Testis (tissue), 2 donors: ENCODE measurements at regions not wholly inside any gene's neighbourhood (a gene's known extent, or its start where the extent isn't known, plus 50 kb on each side); places are given as distances from the start of the nearest gene placed in this dataset.

Source experiments
- POLR2A ChIP-seq: fragments of 450-650 bp; IDR thresholded peaks from one replicate; pipeline ENCODE4 v1.6.1; 2017; ENCODE audit warnings: antibody characterized with exemption, mild to moderate bottlenecking, moderate library complexity
- TF ChIP-seq, protein P1 (sequence below), 3 experiments: fragments of 450-650 bp in 2 of 3; fragments of 200-600 bp in 1 of 3; sonication (generic) in 1 of 3; IDR thresholded peaks; one replicate each; pipeline ENCODE4 v1.5.1; 2016 to 2019; ENCODE audit warnings: antibody characterized with exemption in 3 of 3, mild to moderate bottlenecking in 2 of 3, moderate library complexity in 1 of 3

DNA sequence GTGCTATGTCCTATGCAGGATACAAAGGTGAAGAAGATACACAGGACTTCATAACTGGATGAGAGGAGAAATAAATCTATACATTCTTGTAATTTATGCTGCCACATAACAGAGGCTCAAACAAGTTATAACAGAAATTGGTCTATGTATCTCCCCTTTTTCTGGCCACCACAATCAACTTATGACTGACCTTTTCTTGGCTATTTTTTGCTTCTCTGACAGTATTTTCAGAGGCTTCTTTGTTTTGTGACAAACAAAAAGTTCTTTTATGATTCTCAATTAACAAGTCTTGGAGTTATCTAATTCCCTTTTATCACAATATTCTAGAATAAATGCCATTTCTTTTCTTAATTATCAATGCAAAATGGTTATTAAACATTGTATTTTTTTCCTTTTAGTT, 953.0 kb upstream of the ZWINT start:
- TF ChIP-seq POLR2A, result no peak
- TF ChIP-seq, protein P1, sequence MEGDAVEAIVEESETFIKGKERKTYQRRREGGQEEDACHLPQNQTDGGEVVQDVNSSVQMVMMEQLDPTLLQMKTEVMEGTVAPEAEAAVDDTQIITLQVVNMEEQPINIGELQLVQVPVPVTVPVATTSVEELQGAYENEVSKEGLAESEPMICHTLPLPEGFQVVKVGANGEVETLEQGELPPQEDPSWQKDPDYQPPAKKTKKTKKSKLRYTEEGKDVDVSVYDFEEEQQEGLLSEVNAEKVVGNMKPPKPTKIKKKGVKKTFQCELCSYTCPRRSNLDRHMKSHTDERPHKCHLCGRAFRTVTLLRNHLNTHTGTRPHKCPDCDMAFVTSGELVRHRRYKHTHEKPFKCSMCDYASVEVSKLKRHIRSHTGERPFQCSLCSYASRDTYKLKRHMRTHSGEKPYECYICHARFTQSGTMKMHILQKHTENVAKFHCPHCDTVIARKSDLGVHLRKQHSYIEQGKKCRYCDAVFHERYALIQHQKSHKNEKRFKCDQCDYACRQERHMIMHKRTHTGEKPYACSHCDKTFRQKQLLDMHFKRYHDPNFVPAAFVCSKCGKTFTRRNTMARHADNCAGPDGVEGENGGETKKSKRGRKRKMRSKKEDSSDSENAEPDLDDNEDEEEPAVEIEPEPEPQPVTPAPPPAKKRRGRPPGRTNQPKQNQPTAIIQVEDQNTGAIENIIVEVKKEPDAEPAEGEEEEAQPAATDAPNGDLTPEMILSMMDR (IDR thresholded peaks at IDR 0.05), result no peak
